ENCODE measurements at regions not wholly inside any gene's neighbourhood (a gene's known extent, or its start where the extent isn't known, plus 50 kb on each side); places are given as distances from the start of the nearest gene placed in this dataset.

DNA sequence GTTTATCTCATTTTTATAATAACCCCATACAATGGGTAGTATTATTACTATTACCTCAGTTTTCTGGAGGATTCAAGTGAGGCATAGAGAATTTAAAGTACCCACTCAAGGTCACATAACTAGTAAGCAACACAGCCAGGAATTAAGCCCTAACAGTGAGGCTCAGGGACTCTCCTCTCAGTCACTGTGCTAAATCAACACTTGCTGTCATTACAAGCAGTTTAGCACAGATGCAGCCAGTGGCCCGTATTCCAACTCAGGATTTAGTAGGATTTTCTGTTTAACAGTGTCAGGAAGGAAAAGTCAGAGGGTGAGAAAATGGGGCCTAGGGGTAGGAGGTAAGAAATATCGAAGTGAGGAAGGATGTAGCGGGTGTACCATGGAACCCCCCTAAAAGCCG lies 536.9 kb downstream of the TMEM114 start:
- TF ChIP-seq TCF12 (IDR thresholded peaks at IDR 0.05; ENCODE audit: low read depth, low read length) = no peak
- no peak for TF ChIP-seq BCL11A (IDR thresholded peaks at IDR 0.05; ENCODE audit: low read depth in 2 of 2, low read length in 2 of 2)
- TF ChIP-seq SP2 (IDR thresholded peaks at IDR 0.05; ENCODE audit: low read length) = no peak
- TF ChIP-seq CBX8 (IDR thresholded peaks at IDR 0.05; ENCODE audit: borderline replicate concordance, low read depth, low read length) = no peak
- TF ChIP-seq SUZ12 (IDR thresholded peaks at IDR 0.05; ENCODE audit: low read length) = no peak
- no peak for TF ChIP-seq SP1 (IDR thresholded peaks at IDR 0.05; ENCODE audit: low read depth, low read length)
- no peak for TF ChIP-seq KDM4A (IDR thresholded peaks at IDR 0.05; ENCODE audit: low read depth, low read length, severe bottlenecking)
- Histone ChIP-seq H4K8ac (ENCODE audit: extremely low read depth, insufficient read depth, low read length) (no peak overlapping the region), H3K79me2 (ENCODE audit: control insufficient read depth in 1 of 2, insufficient read depth in 2 of 2, low read length in 2 of 2) (no peaks in the 10 kb centered on the region), H3K4me1 (replicated peaks in 1 of 4; ENCODE audit: control insufficient read depth in 3 of 4, insufficient read depth in 4 of 4, low read length in 3 of 4) (no peaks in the 10 kb centered on the region), H2BK120ac (replicated peaks; ENCODE audit: low read depth, low read length) (no peak overlapping the region), H2BK5ac (ENCODE audit: low read depth, low read length) (no peak overlapping the region), H3K4ac (replicated peaks; ENCODE audit: insufficient read length, low read depth, low read length) (no peak overlapping the region), H3K14ac (ENCODE audit: insufficient read length) (no peak overlapping the region), H3K23me2 (ENCODE audit: low read depth, low read length) (no peaks in the 10 kb centered on the region), H3K4me3 (ENCODE audit: extremely low read depth in 1 of 4, insufficient read depth in 2 of 4, low read depth in 3 of 4, low read length in 4 of 4) (no peak overlapping the region), H3K56ac (replicated peaks; ENCODE audit: insufficient read length, low read depth, low read length) (no peak overlapping the region), H3K18ac (ENCODE audit: extremely low read depth, low read length) (no peak overlapping the region), H3K23ac (ENCODE audit: insufficient read length) (no peak overlapping the region), H4K20me1 (replicated peaks in 1 of 2; ENCODE audit: control insufficient read depth in 1 of 2, insufficient read depth in 2 of 2, low read length in 2 of 2) (no peaks in the 10 kb centered on the region), H2BK12ac (ENCODE audit: low read depth, low read length) (no peak overlapping the region), H2BK15ac (ENCODE audit: low read length) (no peak overlapping the region), H3K9ac (replicated peaks in 1 of 4; ENCODE audit: extremely low read depth in 1 of 4, low read depth in 3 of 4, low read length in 3 of 4) (no peak overlapping the region), H3K27ac (ENCODE audit: low read depth, low read length) (no peak overlapping the region), H3K27me3 (replicated peaks in 1 of 4; ENCODE audit: control insufficient read depth in 3 of 4, extremely low read depth in 1 of 4, insufficient read depth in 3 of 4, low read length in 3 of 4) (no peaks in the 10 kb centered on the region), H3K36me3 (ENCODE audit: control insufficient read depth in 2 of 4, insufficient read depth in 4 of 4, low read length in 3 of 4) (no peaks in the 10 kb centered on the region), H3K9me3 (ENCODE audit: insufficient read depth in 2 of 2, low read depth in 1 of 2, low read length in 1 of 2) (no peaks in the 10 kb centered on the region), H3K79me1 (ENCODE audit: low read depth, low read length) (no peaks in the 10 kb centered on the region), H3K4me2 (ENCODE audit: insufficient read depth in 1 of 2, low read depth in 2 of 2, low read length in 2 of 2) (no peak overlapping the region), H2AK5ac (ENCODE audit: low read depth, low read length) (no peak overlapping the region), H2AFZ (ENCODE audit: low read length) (0 out of 2 replicates have a peak overlapping the region, but pooled peaks have one; percentile 16), H4K5ac (ENCODE audit: insufficient read length, low read depth, low read length) (no peak overlapping the region), H2BK20ac (ENCODE audit: low read length) (no peak overlapping the region), H4K91ac (replicated peaks; ENCODE audit: insufficient read length, low read length) (no peak overlapping the region)
- FAIRE-seq (no peak), DNase-seq (ENCODE audit: low read depth in 1 of 2, low spot score in 2 of 2) (no peak)
- 94% methylated on average over 4 of the region's 4 CpGs; no CpG with 5 or more reads in 1 of the 2 experiments for WGBS, 2 experiments (ENCODE audit: extremely low coverage in 1 of 2, insufficient coverage in 1 of 2, insufficient read length in 1 of 2, insufficient replicate concordance in 2 of 2, low coverage in 1 of 2, low lambda C conversion rate in 2 of 2, missing lambda C conversion rate in 1 of 2)
- ChIA-PET POLR2A (ENCODE audit: partially characterized antibody) (no interaction called here), CTCF (ENCODE audit: partially characterized antibody) (no interaction called here)
